A549 (cell line): ENCODE measurements at regions not wholly inside any gene's neighbourhood (a gene's known extent, or its start where the extent isn't known, plus 50 kb on each side); places are given as distances from the start of the nearest gene placed in this dataset.

Experiments
- ATAC-seq, 2 experiments: fragments of 200-7000 bp in 1 of 2; fragments of >200 bp in 1 of 2; cut with Nextera tagmentation in 1 of 2; cut with Tn5 transposase in 1 of 2; 3 replicates each; pipeline versions ENCODE4 v1.8.0 to v1.9.1; 2018 to 2020; ENCODE audit warnings: mild to moderate bottlenecking in 1 of 2, moderate library complexity in 1 of 2
- CTCF ChIA-PET: fragments of 300-600 bp; sonication (Branson Sonifier 250); formaldehyde crosslinking; extraction: SDS; loops from one replicate; lab custom pipeline; 2021; ENCODE audit warnings: antibody characterized with exemption, inconsistent platforms; lab: Yijun Ruan, JAX
- POLR2A ChIA-PET: fragments of 350-600 bp; formaldehyde crosslinking; extraction: SDS; loops from one replicate; lab custom pipeline; 2021; ENCODE audit warnings: antibody characterized with exemption, inconsistent platforms; lab: Yijun Ruan, JAX
- DNase-seq, 2 experiments: peaks; one replicate each; pipeline versions ENCODE4 v3.0.0 to v3.0.0-alpha.2; 2011 to 2016; ENCODE audit warnings: low read depth in 1 of 2, low spot score in 1 of 2
- FAIRE-seq: peaks from 2 replicates; lab custom pipeline; 2011; peaks lifted over from hg19 to GRCh38; lab: Jason Lieb, UNC
- H3K27ac ChIP-seq, 2 experiments: fragments of >200 bp; sonication (Bioruptor Twin); formaldehyde crosslinking; 3 replicates each; pipeline ENCODE4 v1.5.1; 2016 to 2017
- H3K4me1 ChIP-seq: fragments of >200 bp; sonication (Bioruptor Twin); formaldehyde crosslinking; 3 replicates; pipeline ENCODE4 v1.6.1; 2016
- H3K4me2 ChIP-seq: fragments of >200 bp; sonication (Bioruptor Twin); formaldehyde crosslinking; 3 replicates; pipeline ENCODE4 v1.6.1; 2016
- H3K4me3 ChIP-seq: fragments of >200 bp; sonication (Bioruptor Twin); formaldehyde crosslinking; 3 replicates; pipeline ENCODE4 v1.5.1; 2016
- H3K9me3 ChIP-seq: fragments of >200 bp; sonication (Bioruptor Twin); formaldehyde crosslinking; 3 replicates; pipeline ENCODE4 v1.6.1; 2016
- EP300 ChIP-seq, 2 experiments: fragments of >200 bp; sonication (Bioruptor Twin); formaldehyde crosslinking; IDR thresholded peaks; 2 replicates in 1 of 2; 3 replicates in 1 of 2; pipeline ENCODE4 v1.6.1; 2016 to 2017
- ESRRA ChIP-seq: fragments of 150-350 bp; IDR thresholded peaks from 2 replicates; pipeline ENCODE4 v1.6.1; 2014; ENCODE audit warnings: mild to moderate bottlenecking, low read length, borderline replicate concordance
- FOXS1 ChIP-seq: fragments of 250-450 bp; sonication (Bioruptor Pico); IDR thresholded peaks from 2 replicates; pipeline ENCODE4 v1.5.0; 2020; ENCODE audit warnings: mild to moderate bottlenecking, moderate library complexity
- HDAC2 ChIP-seq: fragments of 200-600 bp; sonication (generic); IDR thresholded peaks from 2 replicates; pipeline ENCODE4 v1.6.1; 2016
- HMGXB4 ChIP-seq: fragments of 250-450 bp; sonication (Bioruptor Pico); IDR thresholded peaks from 2 replicates; pipeline ENCODE4 v1.5.0; 2021; ENCODE audit warnings: mild to moderate bottlenecking, moderate library complexity, borderline replicate concordance
- HOXB5 ChIP-seq: fragments of 250-450 bp; sonication (Bioruptor Pico); IDR thresholded peaks from 2 replicates; pipeline ENCODE4 v1.5.0; 2020; ENCODE audit warnings: mild to moderate bottlenecking, moderate library complexity
- JUNB ChIP-seq: fragments of >200 bp; sonication (Bioruptor Twin); formaldehyde crosslinking; IDR thresholded peaks from 2 replicates; pipeline ENCODE4 v1.6.1; 2016
- KDM1A ChIP-seq: fragments of 200-600 bp; sonication (generic); IDR thresholded peaks from 2 replicates; pipeline ENCODE4 v1.6.1; 2016; ENCODE audit warnings: low read depth, mild to moderate bottlenecking
- MAFK ChIP-seq: fragments of 450-650 bp; IDR thresholded peaks from 2 replicates; pipeline ENCODE4 v1.6.1; 2014; ENCODE audit not compliant: partially characterized antibody
- MAX ChIP-seq: IDR thresholded peaks from 2 replicates; pipeline ENCODE4 v1.6.1; 2012
- NFE2L2 ChIP-seq: fragments of 150-350 bp; conservative IDR thresholded peaks from 2 replicates; pipeline ENCODE4 v1.6.1; 2014; ENCODE audit warnings: low read length
- NPAS2 ChIP-seq: fragments of 250-450 bp; sonication (Bioruptor Pico); IDR thresholded peaks from 2 replicates; pipeline ENCODE4 v1.8.0; 2022; ENCODE audit warnings: mild to moderate bottlenecking, moderate library complexity, borderline replicate concordance
- NR3C1 ChIP-seq: fragments of >200 bp; sonication (Bioruptor Twin); formaldehyde crosslinking; IDR thresholded peaks from 3 replicates; pipeline ENCODE4 v1.6.1; 2017
- PBX3 ChIP-seq: IDR thresholded peaks from 2 replicates; pipeline ENCODE4 v1.6.1; 2012
- PHF8 ChIP-seq: fragments of 200-600 bp; sonication (generic); IDR thresholded peaks from 2 replicates; pipeline ENCODE4 v1.6.1; 2016; ENCODE audit warnings: low read depth, mild to moderate bottlenecking, antibody characterized with exemption, moderate library complexity, borderline replicate concordance
- POLR2A ChIP-seq: IDR thresholded peaks from 2 replicates; pipeline ENCODE4 v1.6.1; 2012; ENCODE audit warnings: mild to moderate bottlenecking, low read length
- RAD21 ChIP-seq, 2 experiments: fragments of >200 bp in 1 of 2; sonication (Bioruptor Twin) in 1 of 2; formaldehyde crosslinking in 1 of 2; IDR thresholded peaks in 1 of 2; conservative IDR thresholded peaks in 1 of 2; 2 replicates in 1 of 2; 3 replicates in 1 of 2; pipeline ENCODE4 v1.6.1; 2012 to 2018; ENCODE audit warnings: inconsistent platforms in 1 of 2
- RCOR1 ChIP-seq: fragments of 150-350 bp; IDR thresholded peaks from 2 replicates; pipeline ENCODE4 v1.6.1; 2014; ENCODE audit warnings: antibody characterized with exemption, low read length, low read depth
- RNF2 ChIP-seq: fragments of 200-600 bp; sonication (generic); IDR thresholded peaks from 2 replicates; pipeline ENCODE4 v1.6.1; 2016; ENCODE audit warnings: low read depth, mild to moderate bottlenecking, antibody characterized with exemption, moderate library complexity, borderline replicate concordance
- SMC3 ChIP-seq: fragments of >200 bp; sonication (Bioruptor Twin); formaldehyde crosslinking; IDR thresholded peaks from 3 replicates; pipeline ENCODE4 v1.6.1; 2018; ENCODE audit warnings: inconsistent platforms
- TFCP2L1 ChIP-seq: fragments of 250-450 bp; sonication (Bioruptor Pico); IDR thresholded peaks from 2 replicates; pipeline ENCODE4 v1.5.0; 2021; ENCODE audit warnings: mild to moderate bottlenecking
- ZFP36 ChIP-seq: fragments of 450-650 bp; IDR thresholded peaks from 2 replicates; pipeline ENCODE4 v1.6.1; 2014; ENCODE audit warnings: borderline replicate concordance; ENCODE audit not compliant: partially characterized antibody
- ZSCAN20 ChIP-seq: fragments of 250-450 bp; sonication (Bioruptor Pico); IDR thresholded peaks from 2 replicates; pipeline ENCODE4 v1.8.0; 2022; ENCODE audit warnings: mild to moderate bottlenecking, moderate library complexity
- WGBS: methylation state at CpG from one replicate; pipeline ENCODE4 v1.1.6; 2017; ENCODE audit errors: missing lambda C conversion rate; 5-methylcytosine and 5-hydroxymethylcytosine counted together
- TF ChIP-seq, protein P1 (sequence below): fragments of 150-350 bp; IDR thresholded peaks from 2 replicates; pipeline ENCODE4 v1.6.1; 2014; ENCODE audit warnings: low read depth, mild to moderate bottlenecking, low read length

GRCh38 chr5:20370061-20370460, 382.1 kb upstream of the CDH18 start:
- H3K27ac ChIP-seq = no peak overlapping the region
- TF ChIP-seq NR3C1 (no peak), POLR2A (no peak), MAFK (no peak), MAX (no peak), TFCP2L1 (CRISPR knock-in tag) (no peak), FOXS1 (no peak), PHF8 (no peak), KDM1A (no peak), EP300 (IDR thresholded peaks at IDR 0.05) (no peak), JUNB (no peak), ZSCAN20 (CRISPR knock-in tag) (no peak), SMC3 (no peak)
- TF ChIP-seq, protein P1, sequence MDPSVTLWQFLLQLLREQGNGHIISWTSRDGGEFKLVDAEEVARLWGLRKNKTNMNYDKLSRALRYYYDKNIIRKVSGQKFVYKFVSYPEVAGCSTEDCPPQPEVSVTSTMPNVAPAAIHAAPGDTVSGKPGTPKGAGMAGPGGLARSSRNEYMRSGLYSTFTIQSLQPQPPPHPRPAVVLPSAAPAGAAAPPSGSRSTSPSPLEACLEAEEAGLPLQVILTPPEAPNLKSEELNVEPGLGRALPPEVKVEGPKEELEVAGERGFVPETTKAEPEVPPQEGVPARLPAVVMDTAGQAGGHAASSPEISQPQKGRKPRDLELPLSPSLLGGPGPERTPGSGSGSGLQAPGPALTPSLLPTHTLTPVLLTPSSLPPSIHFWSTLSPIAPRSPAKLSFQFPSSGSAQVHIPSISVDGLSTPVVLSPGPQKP = no peak
- FAIRE-seq (no peak), ATAC-seq (no peak), DNase-seq (no peak)
- 42% methylated on average over 2 of the region's 2 CpGs for WGBS
- H3K4me1 ChIP-seq = no peaks in the 10 kb centered on the region
- H3K4me2 ChIP-seq = no peak overlapping the region
- H3K9me3 ChIP-seq = no peaks in the 10 kb centered on the region
- ChIA-PET CTCF (interaction anchor here (1.4 kb wide), 1 partner anchor 24 kb away, joined by 4 read pairs; no protein-coding TSS in a partner anchor), POLR2A (no interaction called here)
- H3K4me3 ChIP-seq = no peak overlapping the region

DNA sequence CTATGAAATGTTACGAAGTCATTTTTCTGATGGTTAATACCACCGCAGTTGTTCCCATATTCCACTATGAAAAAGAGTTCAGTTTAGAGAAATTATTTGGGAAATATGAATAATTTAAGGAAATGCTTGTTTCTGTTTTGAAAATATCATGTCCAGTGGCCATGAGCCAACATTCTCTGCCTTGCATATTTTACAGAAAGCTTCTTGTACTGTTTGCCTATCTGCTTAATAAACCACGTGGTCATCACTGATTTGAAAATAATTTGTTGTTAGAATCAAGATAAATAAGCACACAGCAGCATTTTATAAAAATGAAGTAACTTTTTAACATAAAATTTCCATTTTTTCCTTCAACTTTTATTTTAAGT, 381.5 kb upstream of the CDH18 start:
- DNase-seq = no peak

GRCh38 chr5:20368571-20369517, 380.8 kb upstream of the CDH18 start:
- no peaks in the 10 kb centered on the region for H3K4me1 ChIP-seq
- H3K4me2 ChIP-seq = no peak overlapping the region
- TF ChIP-seq NFE2L2 = no peak
- no peak for TF ChIP-seq PBX3
- no peak for TF ChIP-seq RNF2
- TF ChIP-seq NR3C1 = no peak
- no peak for TF ChIP-seq ESRRA
- TF ChIP-seq RCOR1 = no peak
- no peak for TF ChIP-seq ZFP36
- no peak for TF ChIP-seq POLR2A
- TF ChIP-seq SMC3 = no peak
- H3K9me3 ChIP-seq = no peaks in the 10 kb centered on the region
- DNase-seq (no peak), FAIRE-seq (no peak), ATAC-seq (no peak)
- CTCF ChIA-PET = interaction anchor here (1.4 kb wide), 1 partner anchor 23 kb away, joined by 4 read pairs; no protein-coding TSS in a partner anchor
- 37% methylated on average over 3 of the region's 3 CpGs for WGBS
- no peak overlapping the region for H3K4me3 ChIP-seq
- POLR2A ChIA-PET = no interaction called here
- H3K27ac ChIP-seq = no peak overlapping the region

More for the DNA sequence above, 381.5 kb upstream of the CDH18 start:
- no peak for FAIRE-seq
- Histone ChIP-seq H3K4me1 (no peaks in the 10 kb centered on the region), H3K27ac (no peak overlapping the region), H3K9me3 (no peaks in the 10 kb centered on the region), H3K4me2 (no peak overlapping the region), H3K4me3 (no peak overlapping the region)
- TF ChIP-seq HDAC2 (no peak), RAD21 (conservative IDR thresholded peaks at IDR 0.05 in 1 of 2, IDR thresholded peaks at IDR 0.05 in 1 of 2) (no peak), HOXB5 (CRISPR knock-in tag) (no peak), NPAS2 (CRISPR knock-in tag) (no peak), FOXS1 (no peak), HMGXB4 (CRISPR knock-in tag) (no peak), MAX (no peak)
- CTCF ChIA-PET = interaction anchor here (1.4 kb wide), 1 partner anchor 23 kb away, joined by 4 read pairs; no protein-coding TSS in a partner anchor
- WGBS = 55% methylated on average over 3 of the region's 3 CpGs
- POLR2A ChIA-PET = no interaction called here
- ATAC-seq = no peak
